ENCODE measurements at regions not wholly inside any gene's neighbourhood (a gene's known extent, or its start where the extent isn't known, plus 50 kb on each side); places are given as distances from the start of the nearest gene placed in this dataset.

GRCh38 chr2:228705318-228705717 is 523.8 kb upstream of the SPHKAP start:
- TF ChIP-seq CTCF (IDR thresholded peaks at IDR 0.05) (no peak), POLR2A (IDR thresholded peaks at IDR 0.05) (no peak), POLR2AphosphoS5 (IDR thresholded peaks at IDR 0.05; ENCODE audit: insufficient read depth in 1 of 2, low read depth in 1 of 2) (no peak)

Measured in vagina (tissue), 2 donors.